ENCODE measurements at regions not wholly inside any gene's neighbourhood (a gene's known extent, or its start where the extent isn't known, plus 50 kb on each side); places are given as distances from the start of the nearest gene placed in this dataset.

- TF ChIP-seq POLR2A (IDR thresholded peaks at IDR 0.05) (no peak), CTCF (IDR thresholded peaks at IDR 0.05) (no peak), POLR2AphosphoS5 (IDR thresholded peaks at IDR 0.05) (no peak)
Observed at GRCh38 chr12:63206494-63206893, 55.5 kb upstream of the AVPR1A start.

Measured in prostate gland (tissue), 2 donors.